H9 (cell line): ENCODE measurements at regions not wholly inside any gene's neighbourhood (a gene's known extent, or its start where the extent isn't known, plus 50 kb on each side); places are given as distances from the start of the nearest gene placed in this dataset.

ENCODE experiments used
- DNase-seq: peaks from one replicate; pipeline ENCODE4 v3.0.0-alpha.2; 2017
- H2AFZ ChIP-seq: one replicate; pipeline ENCODE4 v1.6.1; 2013; ENCODE audit warnings: mild to moderate bottlenecking, low read length, control low read depth, moderate library complexity
- H2AK5ac ChIP-seq: 2 replicates; pipeline ENCODE4 v1.6.1; 2013; ENCODE audit warnings: low read length, control low read depth, mixed read lengths; ENCODE audit not compliant: insufficient read length
- H2BK120ac ChIP-seq: one replicate; pipeline ENCODE4 v1.6.1; 2013; ENCODE audit warnings: low read depth, mild to moderate bottlenecking, low read length, control low read depth, inconsistent platforms; ENCODE audit not compliant: poor library complexity, severe bottlenecking
- H2BK12ac ChIP-seq: 2 replicates; pipeline ENCODE4 v1.6.1; 2013; ENCODE audit warnings: low read length, control low read depth, mixed read lengths, low read depth; ENCODE audit not compliant: insufficient read length
- H2BK15ac ChIP-seq: 2 replicates; pipeline ENCODE4 v1.6.1; 2013; ENCODE audit warnings: low read depth, low read length, control low read depth
- H2BK20ac ChIP-seq: one replicate; pipeline ENCODE4 v1.6.1; 2013; ENCODE audit warnings: low read depth, mild to moderate bottlenecking, low read length, control low read depth, inconsistent platforms; ENCODE audit not compliant: poor library complexity, severe bottlenecking
- H2BK5ac ChIP-seq: 2 replicates; pipeline ENCODE4 v1.6.1; 2013; ENCODE audit warnings: low read length, control low read depth, mixed read lengths; ENCODE audit not compliant: insufficient read length
- H3K14ac ChIP-seq: 2 replicates; pipeline ENCODE4 v1.6.1; 2013; ENCODE audit warnings: low read length, control low read depth; ENCODE audit not compliant: insufficient read depth
- H3K18ac ChIP-seq: 2 replicates; pipeline ENCODE4 v1.6.1; 2013; ENCODE audit warnings: low read depth, mild to moderate bottlenecking, mixed read lengths, low read length, control low read depth; ENCODE audit not compliant: insufficient read length
- H3K23ac ChIP-seq: 2 replicates; pipeline ENCODE4 v1.6.1; 2013; ENCODE audit warnings: low read length, control low read depth, mixed read lengths, low read depth; ENCODE audit not compliant: insufficient read length
- H3K23me2 ChIP-seq: 2 replicates; pipeline ENCODE4 v1.6.1; 2013; ENCODE audit warnings: low read depth, mild to moderate bottlenecking, mixed read lengths, low read length, control low read depth; ENCODE audit not compliant: insufficient read length, poor library complexity, severe bottlenecking
- H3K27ac ChIP-seq: 2 replicates; pipeline ENCODE4 v1.5.1; 2013; ENCODE audit warnings: low read length, control low read depth, mixed read lengths, low read depth; ENCODE audit not compliant: insufficient read length
- H3K27me3 ChIP-seq: 2 replicates; pipeline ENCODE4 v1.6.1; 2013; ENCODE audit warnings: low read length, control low read depth, inconsistent platforms; ENCODE audit not compliant: insufficient read depth
- H3K4ac ChIP-seq: 2 replicates; pipeline ENCODE4 v1.6.1; 2013; ENCODE audit warnings: low read depth, mild to moderate bottlenecking, control low read depth, inconsistent platforms, low read length, moderate library complexity
- H3K4me1 ChIP-seq: 2 replicates; pipeline ENCODE4 v1.6.1; 2013; ENCODE audit warnings: low read length, control low read depth, inconsistent platforms; ENCODE audit not compliant: insufficient read depth
- H3K4me2 ChIP-seq: 2 replicates; pipeline ENCODE4 v1.6.1; 2013; ENCODE audit warnings: low read length, control low read depth, mixed read lengths; ENCODE audit not compliant: insufficient read length, insufficient read depth
- H3K56ac ChIP-seq: 2 replicates; pipeline ENCODE4 v1.6.1; 2013; ENCODE audit warnings: low read depth, mild to moderate bottlenecking, mixed read lengths, low read length, control low read depth; ENCODE audit not compliant: insufficient read length
- H3K79me1 ChIP-seq: 2 replicates; pipeline ENCODE4 v1.6.1; 2013; ENCODE audit warnings: low read depth, mild to moderate bottlenecking, moderate library complexity, low read length, control low read depth, inconsistent platforms; ENCODE audit not compliant: insufficient read depth, poor library complexity, severe bottlenecking
- H3K79me2 ChIP-seq: 2 replicates; pipeline ENCODE4 v1.6.1; 2013; ENCODE audit warnings: low read length, control low read depth, inconsistent platforms; ENCODE audit not compliant: insufficient read depth
- H3K9ac ChIP-seq: 2 replicates; pipeline ENCODE4 v1.6.1; 2013; ENCODE audit warnings: low read length, control low read depth, mixed read lengths; ENCODE audit not compliant: insufficient read length; ENCODE audit errors: extremely low read depth
- H3K9me3 ChIP-seq: one replicate; pipeline ENCODE4 v1.6.1; 2013; ENCODE audit warnings: low read depth, low read length, inconsistent platforms; ENCODE audit not compliant: control insufficient read depth
- H3T11ph ChIP-seq: one replicate; pipeline ENCODE4 v1.6.1; 2013; ENCODE audit warnings: mild to moderate bottlenecking, low read length, control low read depth, inconsistent platforms
- H4K20me1 ChIP-seq: one replicate; pipeline ENCODE4 v1.6.1; 2013; ENCODE audit not compliant: control insufficient read depth, insufficient read length, insufficient read depth
- H4K5ac ChIP-seq: 2 replicates; pipeline ENCODE4 v1.6.1; 2013; ENCODE audit warnings: low read depth, mild to moderate bottlenecking, mixed read lengths, low read length, control low read depth; ENCODE audit not compliant: insufficient read length
- H4K8ac ChIP-seq: replicated peaks from 2 replicates; pipeline ENCODE4 v1.6.1; 2013; ENCODE audit warnings: low read length, control low read depth, mixed read lengths, low read depth; ENCODE audit not compliant: insufficient read length
- H4K91ac ChIP-seq: 2 replicates; pipeline ENCODE4 v1.6.1; 2013; ENCODE audit warnings: low read depth, mild to moderate bottlenecking, moderate library complexity, mixed read lengths, low read length, control low read depth; ENCODE audit not compliant: insufficient read length
- H3K27ac Mint-ChIP-seq, 3 experiments: 2 replicates in 2 of 3; 3 replicates in 1 of 3; pipeline ENCODE4 v1.8.0; 2020 to 2021; ENCODE audit warnings: mixed read lengths in 3 of 3, mild to moderate bottlenecking in 1 of 3, moderate library complexity in 1 of 3
- H3K27me3 Mint-ChIP-seq: 2 replicates; pipeline ENCODE4 v1.8.0; 2021; ENCODE audit warnings: low read depth, mild to moderate bottlenecking, moderate library complexity, mixed read lengths
- H3K36me3 Mint-ChIP-seq, 3 experiments: 2 replicates in 2 of 3; 3 replicates in 1 of 3; pipeline ENCODE4 v1.8.0; 2020 to 2021; ENCODE audit warnings: low read depth in 3 of 3, mixed read lengths in 3 of 3; ENCODE audit not compliant: insufficient read depth in 1 of 3
- H3K4me1 Mint-ChIP-seq, 2 experiments: 2 replicates each; pipeline ENCODE4 v1.8.0; 2020; ENCODE audit warnings: mixed read lengths in 2 of 2
- H3K4me3 Mint-ChIP-seq, 2 experiments: 2 replicates in 1 of 2; 3 replicates in 1 of 2; pipeline ENCODE4 v1.8.0; 2020 to 2021; ENCODE audit warnings: mild to moderate bottlenecking in 2 of 2, mixed read lengths in 2 of 2, moderate library complexity in 1 of 2
- H3K9me3 Mint-ChIP-seq, 2 experiments: 2 replicates in 1 of 2; 3 replicates in 1 of 2; pipeline ENCODE4 v1.8.0; 2020; ENCODE audit warnings: mild to moderate bottlenecking in 2 of 2, mixed read lengths in 2 of 2, moderate library complexity in 1 of 2
- CTCF ChIP-seq: fragments of 200-600 bp; sonication (generic); conservative IDR thresholded peaks from 3 replicates; pipeline ENCODE4 v1.8.0; 2021; ENCODE audit warnings: antibody characterized with exemption, mild to moderate bottlenecking
- WGBS: extraction: QIAGEN DNeasy Blood & Tissue Kit; methylation state at CpG from one replicate; pipeline ENCODE4 v1.1.7; 2013; ENCODE audit warnings: missing lambda C conversion rate, low lambda C conversion rate, mixed read lengths; ENCODE audit not compliant: insufficient read length; ENCODE audit errors: extremely low coverage; 5-methylcytosine and 5-hydroxymethylcytosine counted together

- H3K4me2 ChIP-seq: no peak overlapping the region
- H2BK20ac ChIP-seq: no peak overlapping the region
Observed at GRCh38 chr14:84533181-84533725, 996.7 kb upstream of the FLRT2 start.

More at GRCh38 chr14:84533181-84533725, 996.7 kb upstream of the FLRT2 start:
- H3K56ac ChIP-seq: no peak overlapping the region
- Mint-ChIP-seq H3K36me3 (no peaks in the 10 kb centered on the region), H3K4me1 (peaks cover 8 to 9% of the 10 kb centered on the region in 2 experiments), H3K27ac (no peak overlapping the region), H3K4me3 (no peak overlapping the region), H3K9me3 (no peaks in the 10 kb centered on the region), H3K27me3 (no peaks in the 10 kb centered on the region)
- H2AK5ac ChIP-seq: no peak overlapping the region
- WGBS: no CpG with 5 or more reads among the region's 3 CpGs
- no peak overlapping the region for H4K91ac ChIP-seq
- no peak overlapping the region for H3K18ac ChIP-seq
- no peak for TF ChIP-seq CTCF
- H2BK120ac ChIP-seq: no peak overlapping the region
- H3K14ac ChIP-seq: no peak overlapping the region
- H4K8ac ChIP-seq: no peak overlapping the region
- H3K9ac ChIP-seq: no peak overlapping the region
- no peak overlapping the region for H2AFZ ChIP-seq
- H3K23me2 ChIP-seq: no peaks in the 10 kb centered on the region
- H3K27me3 ChIP-seq: no peaks in the 10 kb centered on the region
- H4K20me1 ChIP-seq: no peaks in the 10 kb centered on the region
- H3K4me1 ChIP-seq: no peaks in the 10 kb centered on the region; the same call in 1 of the 2 replicates
- no peak overlapping the region for H4K5ac ChIP-seq
- H3T11ph ChIP-seq: no peak overlapping the region
- no peaks in the 10 kb centered on the region for H3K9me3 ChIP-seq
- no peaks in the 10 kb centered on the region for H3K79me1 ChIP-seq
- no peak overlapping the region for H2BK5ac ChIP-seq
- no peak for DNase-seq
- H3K79me2 ChIP-seq: no peaks in the 10 kb centered on the region
- no peak overlapping the region for H3K27ac ChIP-seq
- no peak overlapping the region for H3K4ac ChIP-seq
- H2BK12ac ChIP-seq: no peak overlapping the region
- H2BK15ac ChIP-seq: no peak overlapping the region
- H3K23ac ChIP-seq: no peak overlapping the region
